GM21360 (cell line): ENCODE measurements at regions not wholly inside any gene's neighbourhood (a gene's known extent, or its start where the extent isn't known, plus 50 kb on each side); places are given as distances from the start of the nearest gene placed in this dataset.

Experiments used
- ATAC-seq: cut with Tn5 transposase; IDR thresholded peaks from one replicate; pipeline ENCODE4 v1.9.1; 2021; ENCODE audit warnings: mild to moderate bottlenecking, moderate library complexity; ENCODE audit not compliant: unreplicated experiment

- no peak for ATAC-seq
Observed at GRCh38 chr5:152853361-152853760, 448.3 kb upstream of the NMUR2 start.

- ATAC-seq = no peak
Observed at GRCh38 chr5:152855441-152855840, 450.4 kb upstream of the NMUR2 start.

- no peak for ATAC-seq
Observed at GRCh38 chr5:152861231-152861630, 456.2 kb upstream of the NMUR2 start.

GRCh38 chr5:152864447-152864846 is 459.4 kb upstream of the NMUR2 start:
- ATAC-seq = no peak

GRCh38 chr5:152864991-152865390 is 459.9 kb upstream of the NMUR2 start:
- no peak for ATAC-seq

GRCh38 chr5:152869971-152870370 is 464.9 kb upstream of the NMUR2 start:
- ATAC-seq = no peak

- ATAC-seq = no peak
Observed at GRCh38 chr5:152882621-152883020, 477.5 kb upstream of the NMUR2 start.

GRCh38 chr5:152883066-152883775 is 478.1 kb upstream of the NMUR2 start:
- ATAC-seq = no peak

GRCh38 chr5:152884006-152884405 is 478.9 kb upstream of the NMUR2 start:
- no peak for ATAC-seq

GRCh38 chr5:152900332-152900731 is 495.3 kb upstream of the NMUR2 start:
- ATAC-seq = no peak

- no peak for ATAC-seq
Observed at GRCh38 chr5:152901754-152902153, 496.7 kb upstream of the NMUR2 start.

- ATAC-seq = no peak
Observed at GRCh38 chr5:152905286-152905685, 500.2 kb upstream of the NMUR2 start.

- no peak for ATAC-seq
Observed at GRCh38 chr5:152907488-152908245, 502.6 kb upstream of the NMUR2 start.

- no peak for ATAC-seq
Observed at GRCh38 chr5:152912924-152913323, 507.8 kb upstream of the NMUR2 start.

GRCh38 chr5:152932621-152933020 is 527.5 kb upstream of the NMUR2 start:
- ATAC-seq = no peak

- no peak for ATAC-seq
Observed at GRCh38 chr5:152933056-152933455, 528.0 kb upstream of the NMUR2 start.

GRCh38 chr5:152938630-152939029 is 533.6 kb upstream of the NMUR2 start:
- ATAC-seq = no peak

- no peak for ATAC-seq
Observed at GRCh38 chr5:152942633-152943336, 537.7 kb upstream of the NMUR2 start.

- ATAC-seq = no peak
Observed at GRCh38 chr5:152953788-152954483, 536.5 kb upstream of the GRIA1 start.

GRCh38 chr5:152956943-152957613 is 533.4 kb upstream of the GRIA1 start:
- no peak for ATAC-seq
